ENCODE measurements at regions not wholly inside any gene's neighbourhood (a gene's known extent, or its start where the extent isn't known, plus 50 kb on each side); places are given as distances from the start of the nearest gene placed in this dataset.
"Not testable (repeated sequence)": the region's sequence is repeated elsewhere in the genome, so short reads cannot be mapped to it uniquely, and the experiment has no call there.

DNA sequence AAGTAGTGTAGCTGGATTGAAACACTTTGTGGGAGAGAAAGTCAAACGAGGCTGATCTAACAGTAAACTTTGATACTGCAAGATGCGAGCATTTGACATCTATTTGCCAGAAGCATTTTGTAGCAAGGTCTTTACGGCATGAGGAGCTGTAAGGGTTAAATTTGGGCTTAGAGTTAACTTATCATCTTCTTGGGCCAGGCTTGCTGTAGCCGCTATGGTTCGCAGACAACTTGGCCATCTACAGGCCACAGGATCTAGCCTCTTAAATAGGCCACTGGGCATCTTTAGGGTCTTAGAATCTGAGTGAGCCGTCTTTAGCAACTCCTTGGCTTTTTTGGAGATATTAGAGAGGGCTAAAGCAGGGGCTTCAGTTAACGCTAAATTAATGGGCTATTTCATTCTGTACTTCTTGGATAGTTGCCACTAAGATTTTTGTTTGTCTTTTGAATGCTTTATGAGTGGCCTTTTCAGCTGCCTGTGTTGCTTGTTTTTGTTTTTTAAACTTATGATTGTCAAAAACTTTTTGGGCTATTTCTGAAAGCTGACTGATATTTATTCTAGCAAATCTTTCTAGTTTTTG, 93.5 kb upstream of the FAM90A1 start:
- TF ChIP-seq, protein P1, sequence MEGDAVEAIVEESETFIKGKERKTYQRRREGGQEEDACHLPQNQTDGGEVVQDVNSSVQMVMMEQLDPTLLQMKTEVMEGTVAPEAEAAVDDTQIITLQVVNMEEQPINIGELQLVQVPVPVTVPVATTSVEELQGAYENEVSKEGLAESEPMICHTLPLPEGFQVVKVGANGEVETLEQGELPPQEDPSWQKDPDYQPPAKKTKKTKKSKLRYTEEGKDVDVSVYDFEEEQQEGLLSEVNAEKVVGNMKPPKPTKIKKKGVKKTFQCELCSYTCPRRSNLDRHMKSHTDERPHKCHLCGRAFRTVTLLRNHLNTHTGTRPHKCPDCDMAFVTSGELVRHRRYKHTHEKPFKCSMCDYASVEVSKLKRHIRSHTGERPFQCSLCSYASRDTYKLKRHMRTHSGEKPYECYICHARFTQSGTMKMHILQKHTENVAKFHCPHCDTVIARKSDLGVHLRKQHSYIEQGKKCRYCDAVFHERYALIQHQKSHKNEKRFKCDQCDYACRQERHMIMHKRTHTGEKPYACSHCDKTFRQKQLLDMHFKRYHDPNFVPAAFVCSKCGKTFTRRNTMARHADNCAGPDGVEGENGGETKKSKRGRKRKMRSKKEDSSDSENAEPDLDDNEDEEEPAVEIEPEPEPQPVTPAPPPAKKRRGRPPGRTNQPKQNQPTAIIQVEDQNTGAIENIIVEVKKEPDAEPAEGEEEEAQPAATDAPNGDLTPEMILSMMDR (conservative IDR thresholded peaks at IDR 0.05; ENCODE audit: low read length), result not testable (repeated sequence)
- TF ChIP-seq EZH2phosphoT487 (IDR thresholded peaks at IDR 0.05; ENCODE audit: borderline replicate concordance), result not testable (repeated sequence)

Measured in Loucy (cell line).